H4 (cell line): ENCODE measurements at regions not wholly inside any gene's neighbourhood (a gene's known extent, or its start where the extent isn't known, plus 50 kb on each side); places are given as distances from the start of the nearest gene placed in this dataset.

Source experiments
- DNase-seq: peaks from one replicate; pipeline ENCODE4 v3.0.0-alpha.2; 2015; ENCODE audit warnings: low spot score

GRCh38 chr12:105927564-105927963 is 211.2 kb downstream of the NUAK1 start:
- no peak for DNase-seq

- no peak for DNase-seq
Measured at GRCh38 chr12:105928436-105928835, 210.3 kb downstream of the NUAK1 start.

GRCh38 chr12:105929192-105929591 is 209.6 kb downstream of the NUAK1 start:
- DNase-seq, result no peak

GRCh38 chr12:105930557-105931503 is 207.9 kb downstream of the NUAK1 start:
- no peak for DNase-seq

GRCh38 chr12:105931762-105932570 is 206.8 kb downstream of the NUAK1 start:
- no peak for DNase-seq

- DNase-seq, result peak; percentile 96
Measured at GRCh38 chr12:105933671-105934665, 204.8 kb downstream of the NUAK1 start.

- peak; percentile 57 for DNase-seq
Measured at GRCh38 chr12:105935106-105935505, 203.6 kb downstream of the NUAK1 start.

- DNase-seq, result peak; percentile 81
Measured at GRCh38 chr12:105935981-105936380, 202.8 kb downstream of the NUAK1 start.

- no peak for DNase-seq
Measured at GRCh38 chr12:105936496-105936895, 202.3 kb downstream of the NUAK1 start.

- DNase-seq, result no peak
Measured at GRCh38 chr12:105937009-105937408, 201.7 kb downstream of the NUAK1 start.

- no peak for DNase-seq
Measured at GRCh38 chr12:105939181-105939721, 199.5 kb downstream of the NUAK1 start.

- DNase-seq, result no peak
Measured at GRCh38 chr12:105942281-105942680, 196.5 kb downstream of the NUAK1 start.

- no peak for DNase-seq
Measured at GRCh38 chr12:105943525-105943924, 195.2 kb downstream of the NUAK1 start.

- DNase-seq, result no peak
Measured at GRCh38 chr12:105944628-105945027, 194.1 kb downstream of the NUAK1 start.

GRCh38 chr12:105945880-105946279 is 192.9 kb downstream of the NUAK1 start:
- peak; percentile 51 for DNase-seq

GRCh38 chr12:105946493-105946901 is 192.3 kb downstream of the NUAK1 start:
- no peak for DNase-seq

GRCh38 chr12:105947906-105948305 is 190.8 kb downstream of the NUAK1 start:
- no peak for DNase-seq

GRCh38 chr12:105948331-105948730 is 190.4 kb downstream of the NUAK1 start:
- peak; percentile 20 for DNase-seq

- DNase-seq, result no peak
Measured at GRCh38 chr12:105949391-105949790, 189.4 kb downstream of the NUAK1 start.

GRCh38 chr12:105951732-105952131 is 187.0 kb downstream of the NUAK1 start:
- no peak for DNase-seq
